B cell (primary cell): ENCODE measurements at regions not wholly inside any gene's neighbourhood (a gene's known extent, or its start where the extent isn't known, plus 50 kb on each side); places are given as distances from the start of the nearest gene placed in this dataset.

ENCODE experiments used
- EZH2 ChIP-seq: IDR thresholded peaks from 2 replicates; pipeline ENCODE4 v1.6.1; 2012; ENCODE audit warnings: borderline replicate concordance, low read depth, mild to moderate bottlenecking, moderate library complexity, low read length; ENCODE audit not compliant: insufficient read depth, poor library complexity, severe bottlenecking
- TF ChIP-seq, protein P1 (sequence below): fragments of 200-600 bp; IDR thresholded peaks from one replicate; pipeline ENCODE4 v1.8.0; 2022; ENCODE audit warnings: antibody characterized with exemption, mild to moderate bottlenecking

DNA sequence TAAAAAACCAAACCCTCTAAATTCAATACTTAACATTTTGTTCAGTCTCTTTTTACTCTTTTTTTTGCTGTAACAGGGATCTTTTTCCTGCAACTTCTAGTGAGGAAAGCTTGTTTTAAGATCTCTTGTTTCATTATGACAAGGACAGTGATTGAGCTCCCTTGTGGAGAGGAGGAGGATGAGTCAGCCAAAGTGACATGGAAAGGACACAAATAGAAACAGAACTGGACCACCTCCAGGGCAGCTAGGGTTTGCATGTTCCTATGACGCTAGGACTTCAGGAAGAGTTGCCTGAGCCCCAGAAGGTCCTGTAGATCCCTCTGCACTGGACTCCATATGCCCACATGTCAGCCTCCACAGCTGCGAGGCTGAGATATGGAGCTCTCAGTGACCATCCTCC lies 212.6 kb upstream of the FAM78B start:
- TF ChIP-seq, protein P1, sequence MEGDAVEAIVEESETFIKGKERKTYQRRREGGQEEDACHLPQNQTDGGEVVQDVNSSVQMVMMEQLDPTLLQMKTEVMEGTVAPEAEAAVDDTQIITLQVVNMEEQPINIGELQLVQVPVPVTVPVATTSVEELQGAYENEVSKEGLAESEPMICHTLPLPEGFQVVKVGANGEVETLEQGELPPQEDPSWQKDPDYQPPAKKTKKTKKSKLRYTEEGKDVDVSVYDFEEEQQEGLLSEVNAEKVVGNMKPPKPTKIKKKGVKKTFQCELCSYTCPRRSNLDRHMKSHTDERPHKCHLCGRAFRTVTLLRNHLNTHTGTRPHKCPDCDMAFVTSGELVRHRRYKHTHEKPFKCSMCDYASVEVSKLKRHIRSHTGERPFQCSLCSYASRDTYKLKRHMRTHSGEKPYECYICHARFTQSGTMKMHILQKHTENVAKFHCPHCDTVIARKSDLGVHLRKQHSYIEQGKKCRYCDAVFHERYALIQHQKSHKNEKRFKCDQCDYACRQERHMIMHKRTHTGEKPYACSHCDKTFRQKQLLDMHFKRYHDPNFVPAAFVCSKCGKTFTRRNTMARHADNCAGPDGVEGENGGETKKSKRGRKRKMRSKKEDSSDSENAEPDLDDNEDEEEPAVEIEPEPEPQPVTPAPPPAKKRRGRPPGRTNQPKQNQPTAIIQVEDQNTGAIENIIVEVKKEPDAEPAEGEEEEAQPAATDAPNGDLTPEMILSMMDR, result no peak
- no peak for TF ChIP-seq EZH2
